ENCODE measurements at regions not wholly inside any gene's neighbourhood (a gene's known extent, or its start where the extent isn't known, plus 50 kb on each side); places are given as distances from the start of the nearest gene placed in this dataset.

- TF ChIP-seq POLR2A (IDR thresholded peaks at IDR 0.05; ENCODE audit: low read length), result no peak
- no peak for TF ChIP-seq GATA1 (IDR thresholded peaks at IDR 0.05; ENCODE audit: low read depth, low read length)
- DNase-seq, result no peak
Measured at GRCh38 chrX:107502316-107502715, 52.9 kb downstream of the FRMPD3 start.

- DNase-seq, result no peak
- TF ChIP-seq POLR2A (IDR thresholded peaks at IDR 0.05; ENCODE audit: low read length), result no peak
- no peak for TF ChIP-seq GATA1 (IDR thresholded peaks at IDR 0.05; ENCODE audit: low read depth, low read length)
Measured at GRCh38 chrX:107504006-107504405, 54.6 kb downstream of the FRMPD3 start.

DNA sequence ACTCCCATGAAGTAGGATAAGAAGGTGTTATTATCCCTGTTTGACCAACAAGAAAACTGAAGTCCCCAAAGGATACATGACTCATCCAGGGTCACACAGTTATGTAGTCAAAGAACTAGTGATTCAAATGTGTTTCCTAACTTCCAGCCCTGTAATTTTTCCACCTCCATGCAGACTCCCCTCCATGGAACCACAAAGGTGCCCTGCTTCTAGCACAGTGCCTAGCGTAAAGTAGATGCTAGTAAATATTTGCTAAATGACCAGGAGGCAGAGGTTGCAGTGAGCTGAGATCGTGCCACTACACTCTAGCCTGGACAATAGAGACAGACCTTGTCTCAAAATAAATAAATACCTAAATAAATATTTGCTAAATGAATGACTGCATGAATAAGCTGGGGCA, 55.8 kb downstream of the FRMPD3 start:
- no peak for DNase-seq
- no peak for TF ChIP-seq GATA1 (IDR thresholded peaks at IDR 0.05; ENCODE audit: low read depth, low read length)
- TF ChIP-seq POLR2A (IDR thresholded peaks at IDR 0.05; ENCODE audit: low read length), result no peak

- no peak for DNase-seq
- no peak for TF ChIP-seq GATA1 (IDR thresholded peaks at IDR 0.05; ENCODE audit: low read depth, low read length)
- TF ChIP-seq POLR2A (IDR thresholded peaks at IDR 0.05; ENCODE audit: low read length), result no peak
Measured at GRCh38 chrX:107506596-107507031, 57.2 kb downstream of the FRMPD3 start.

GRCh38 chrX:107507093-107507743, 57.8 kb downstream of the FRMPD3 start:
- no peak for TF ChIP-seq POLR2A (IDR thresholded peaks at IDR 0.05; ENCODE audit: low read length)
- TF ChIP-seq GATA1 (IDR thresholded peaks at IDR 0.05; ENCODE audit: low read depth, low read length), result no peak
- no peak for DNase-seq

- no peak for DNase-seq
- no peak for TF ChIP-seq GATA1 (IDR thresholded peaks at IDR 0.05; ENCODE audit: low read depth, low read length)
- no peak for TF ChIP-seq POLR2A (IDR thresholded peaks at IDR 0.05; ENCODE audit: low read length)
Measured at GRCh38 chrX:107507744-107508117, 58.3 kb downstream of the FRMPD3 start.

DNA sequence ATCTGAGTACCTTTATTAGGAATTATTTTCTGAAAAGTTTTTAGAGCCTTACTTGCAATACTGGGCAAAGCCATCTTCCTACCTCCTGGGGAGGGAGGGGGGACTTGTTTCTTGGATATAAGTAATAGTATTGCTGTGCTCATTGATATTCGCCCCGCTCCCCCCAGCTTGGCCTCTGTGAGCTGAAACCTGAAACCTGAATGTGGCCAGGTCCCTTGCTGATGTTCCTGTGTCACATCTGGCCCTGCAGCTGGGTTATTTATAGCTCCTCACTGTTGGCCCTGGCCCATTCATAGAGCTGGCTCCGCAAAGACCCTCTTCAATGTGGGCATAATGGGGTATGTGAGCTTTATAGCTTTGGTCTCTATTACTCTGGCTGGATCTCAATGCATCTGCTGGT, 59.5 kb downstream of the FRMPD3 start:
- DNase-seq, result no peak
- no peak for TF ChIP-seq POLR2A (IDR thresholded peaks at IDR 0.05; ENCODE audit: low read length)
- no peak for TF ChIP-seq GATA1 (IDR thresholded peaks at IDR 0.05; ENCODE audit: low read depth, low read length)

- no peak for DNase-seq
- TF ChIP-seq GATA1 (IDR thresholded peaks at IDR 0.05; ENCODE audit: low read depth, low read length) (no peak), POLR2A (IDR thresholded peaks at IDR 0.05; ENCODE audit: low read length) (no peak)
Measured at GRCh38 chrX:107514944-107515343, 65.5 kb downstream of the FRMPD3 start.

GRCh38 chrX:107521877-107522586, 72.6 kb downstream of the FRMPD3 start:
- no peak for TF ChIP-seq GATA1 (IDR thresholded peaks at IDR 0.05; ENCODE audit: low read depth, low read length)
- TF ChIP-seq POLR2A (IDR thresholded peaks at IDR 0.05; ENCODE audit: low read length), result no peak
- DNase-seq, result no peak

DNA sequence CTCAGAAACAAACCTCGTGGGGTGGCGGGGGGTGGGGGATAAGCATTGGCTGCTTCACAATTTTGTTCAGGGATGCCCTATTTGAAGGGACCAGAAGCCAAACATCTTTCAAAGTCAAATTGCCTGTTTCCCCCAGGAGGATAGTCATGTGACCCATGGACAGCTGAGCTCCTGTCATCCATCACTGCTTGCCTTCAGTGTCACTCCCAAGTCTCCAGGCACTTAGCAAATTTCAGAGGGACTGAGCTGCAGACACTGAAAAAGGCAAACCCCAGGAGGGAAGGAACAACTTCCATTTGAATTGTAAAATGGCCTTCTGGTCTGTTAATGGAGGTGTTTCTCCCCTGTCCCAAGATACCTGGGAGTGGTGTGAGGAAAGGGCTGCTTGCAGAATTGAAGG, 73.4 kb downstream of the FRMPD3 start:
- TF ChIP-seq POLR2A (IDR thresholded peaks at IDR 0.05; ENCODE audit: low read length) (no peak), GATA1 (IDR thresholded peaks at IDR 0.05; ENCODE audit: low read depth, low read length) (no peak)

DNA sequence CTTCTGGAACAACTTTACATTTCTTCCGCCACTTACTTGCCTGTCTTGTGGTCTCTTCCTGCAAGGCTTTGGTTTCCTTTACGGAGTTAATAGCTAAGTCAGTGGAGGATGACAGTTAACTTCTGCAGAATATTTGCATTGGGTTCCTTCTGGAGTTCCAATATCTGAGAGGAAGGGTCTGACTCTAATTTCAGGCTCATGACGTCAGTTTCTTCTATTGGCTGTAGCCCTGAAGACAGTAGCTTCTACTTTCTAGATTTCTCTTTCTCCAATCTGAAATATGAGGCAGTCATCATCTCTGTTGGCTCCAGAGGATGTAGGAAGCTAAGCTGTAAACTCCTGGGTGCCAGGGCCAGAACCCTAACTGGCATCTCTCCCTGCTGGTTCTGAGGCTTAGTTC, 76.7 kb downstream of the FRMPD3 start:
- DNase-seq, result no peak
- TF ChIP-seq POLR2A (IDR thresholded peaks at IDR 0.05; ENCODE audit: low read length), result no peak
- no peak for TF ChIP-seq GATA1 (IDR thresholded peaks at IDR 0.05; ENCODE audit: low read depth, low read length)

More for the DNA sequence above, 73.4 kb downstream of the FRMPD3 start:
- no peak for DNase-seq

- no peak for DNase-seq
- TF ChIP-seq POLR2A (IDR thresholded peaks at IDR 0.05; ENCODE audit: low read length), result no peak
- no peak for TF ChIP-seq GATA1 (IDR thresholded peaks at IDR 0.05; ENCODE audit: low read depth, low read length)
Measured at GRCh38 chrX:107530141-107530540, 80.7 kb downstream of the FRMPD3 start.

- TF ChIP-seq GATA1 (IDR thresholded peaks at IDR 0.05; ENCODE audit: low read depth, low read length), result no peak
- no peak for TF ChIP-seq POLR2A (IDR thresholded peaks at IDR 0.05; ENCODE audit: low read length)
- peak; percentile 64 to 73 for DNase-seq
Measured at GRCh38 chrX:107537815-107538214, 88.4 kb downstream of the FRMPD3 start.

GRCh38 chrX:107541244-107541643, 87.1 kb upstream of the PRPS1 start:
- TF ChIP-seq GATA1 (IDR thresholded peaks at IDR 0.05; ENCODE audit: low read depth, low read length), result no peak
- no peak for TF ChIP-seq POLR2A (IDR thresholded peaks at IDR 0.05; ENCODE audit: low read length)
- no peak for DNase-seq

- TF ChIP-seq GATA1 (IDR thresholded peaks at IDR 0.05; ENCODE audit: low read depth, low read length), result no peak
- no peak for TF ChIP-seq POLR2A (IDR thresholded peaks at IDR 0.05; ENCODE audit: low read length)
- no peak for DNase-seq
Measured at GRCh38 chrX:107542040-107542439, 86.3 kb upstream of the PRPS1 start.

Data from erythroblast (primary cell).